ENCODE measurements at regions not wholly inside any gene's neighbourhood (a gene's known extent, or its start where the extent isn't known, plus 50 kb on each side); places are given as distances from the start of the nearest gene placed in this dataset.
"Not testable (repeated sequence)": the region's sequence is repeated elsewhere in the genome, so short reads cannot be mapped to it uniquely, and the experiment has no call there.

- no peak for DNase-seq (ENCODE audit: low spot score)
These were observed 609.5 kb upstream of the VRK2 start for GRCh38 chr2:57437077-57437476.

- DNase-seq (ENCODE audit: low spot score) = no peak
These were observed 606.2 kb upstream of the VRK2 start for GRCh38 chr2:57440437-57440836.

GRCh38 chr2:57443086-57443485, 603.5 kb upstream of the VRK2 start:
- DNase-seq (ENCODE audit: low spot score) = no peak

GRCh38 chr2:57443973-57444521, 602.6 kb upstream of the VRK2 start:
- DNase-seq (ENCODE audit: low spot score) = no peak

GRCh38 chr2:57444752-57445430, 601.7 kb upstream of the VRK2 start:
- no peak for DNase-seq (ENCODE audit: low spot score)

- no peak for DNase-seq (ENCODE audit: low spot score)
These were observed 597.8 kb upstream of the VRK2 start for GRCh38 chr2:57448816-57449215.

- DNase-seq (ENCODE audit: low spot score) = no peak
These were observed 596.4 kb upstream of the VRK2 start for GRCh38 chr2:57450170-57450569.

- DNase-seq (ENCODE audit: low spot score) = no peak
These were observed 594.0 kb upstream of the VRK2 start for GRCh38 chr2:57452634-57453033.

- no peak for DNase-seq (ENCODE audit: low spot score)
These were observed 592.7 kb upstream of the VRK2 start for GRCh38 chr2:57453945-57454344.

GRCh38 chr2:57460396-57461276, 586.0 kb upstream of the VRK2 start:
- no peak for DNase-seq (ENCODE audit: low spot score)

- DNase-seq (ENCODE audit: low spot score) = no peak
These were observed 585.0 kb upstream of the VRK2 start for GRCh38 chr2:57461624-57462023.

GRCh38 chr2:57465067-57465466, 581.5 kb upstream of the VRK2 start:
- no peak for DNase-seq (ENCODE audit: low spot score)

GRCh38 chr2:57465967-57466366, 580.6 kb upstream of the VRK2 start:
- no peak for DNase-seq (ENCODE audit: low spot score)

GRCh38 chr2:57475391-57475790, 571.2 kb upstream of the VRK2 start:
- no peak for DNase-seq (ENCODE audit: low spot score)

GRCh38 chr2:57479981-57480380, 566.6 kb upstream of the VRK2 start:
- DNase-seq (ENCODE audit: low spot score) = no peak

- DNase-seq (ENCODE audit: low spot score) = no peak
These were observed 558.5 kb upstream of the VRK2 start for GRCh38 chr2:57488061-57488460.

GRCh38 chr2:57490741-57491140, 555.9 kb upstream of the VRK2 start:
- DNase-seq (ENCODE audit: low spot score) = no peak

GRCh38 chr2:57491213-57491612, 555.4 kb upstream of the VRK2 start:
- no peak for DNase-seq (ENCODE audit: low spot score)

GRCh38 chr2:57493966-57494365, 552.6 kb upstream of the VRK2 start:
- not testable (repeated sequence) for DNase-seq (ENCODE audit: low spot score)

- DNase-seq (ENCODE audit: low spot score) = peak; percentile 4
These were observed 549.0 kb upstream of the VRK2 start for GRCh38 chr2:57497489-57498096.

GRCh38 chr2:57504787-57505186, 541.8 kb upstream of the VRK2 start:
- DNase-seq (ENCODE audit: low spot score) = no peak

- DNase-seq (ENCODE audit: low spot score) = no peak
These were observed 537.4 kb upstream of the VRK2 start for GRCh38 chr2:57509189-57509588.

GRCh38 chr2:57510704-57511103, 535.9 kb upstream of the VRK2 start:
- no peak for DNase-seq (ENCODE audit: low spot score)

All from HuH-7.5 (cell line).